Gastroesophageal sphincter (tissue), 4 donors: ENCODE measurements at regions not wholly inside any gene's neighbourhood (a gene's known extent, or its start where the extent isn't known, plus 50 kb on each side); places are given as distances from the start of the nearest gene placed in this dataset.

Experiments used
- ATAC-seq: fragments of 150-250 bp; one replicate; pipeline ENCODE4 v1.9.1; 2016; ENCODE audit warnings: mild to moderate bottlenecking, moderate library complexity
- H3K27ac ChIP-seq, 4 donors: fragments of 200-600 bp; sonication (generic) in 3 of 4; 1 replicate in 3 of 4; 2 replicates in 1 of 4; pipeline ENCODE4 v1.5.1; 2016 to 2019
- H3K27me3 ChIP-seq: fragments of 200-600 bp; sonication (generic); one replicate; pipeline ENCODE4 v1.5.1; 2019
- H3K36me3 ChIP-seq, 2 donors: fragments of 200-600 bp; sonication (generic); one replicate each; pipeline ENCODE4 v1.5.1; 2019; ENCODE audit warnings: control low read depth in 1 of 2
- H3K4me1 ChIP-seq, 3 donors: fragments of 200-600 bp; sonication (generic); 1 replicate in 2 of 3; 2 replicates in 1 of 3; pipeline ENCODE4 v1.5.1; 2016 to 2019; ENCODE audit warnings: control low read depth in 2 of 3
- H3K4me3 ChIP-seq, 2 donors: fragments of 200-600 bp; sonication (generic); one replicate each; pipeline ENCODE4 v1.5.1; 2019; ENCODE audit warnings: mild to moderate bottlenecking in 1 of 2, moderate library complexity in 1 of 2
- H3K9me3 ChIP-seq, 3 donors: fragments of 200-600 bp; sonication (generic); one replicate each; pipeline ENCODE4 v1.5.1; 2017 to 2019; ENCODE audit warnings: control low read depth in 2 of 3
- EP300 ChIP-seq: sonication (generic); formaldehyde crosslinking; IDR thresholded peaks from one replicate; pipeline ENCODE4 v1.6.1; 2017; ENCODE audit warnings: antibody characterized with exemption, mild to moderate bottlenecking
- POLR2A ChIP-seq, 2 donors: fragments of 450-650 bp; IDR thresholded peaks; one replicate each; pipeline ENCODE4 v1.6.1; 2017; ENCODE audit warnings: antibody characterized with exemption in 2 of 2, mild to moderate bottlenecking in 2 of 2, moderate library complexity in 1 of 2
- POLR2AphosphoS5 ChIP-seq: sonication (generic); formaldehyde crosslinking; IDR thresholded peaks from one replicate; pipeline ENCODE4 v1.6.1; 2017; ENCODE audit warnings: antibody characterized with exemption
- WGBS, 2 donors: methylation state at CpG; one replicate each; pipeline ENCODE4 v1.1.5; 2018; ENCODE audit warnings: low coverage in 1 of 2; 5-methylcytosine and 5-hydroxymethylcytosine counted together
- small RNA-seq, 4 donors: library from RNA; depleted of rRNA; stranded (forward); fragments of <200 nt; gene quantifications; one replicate each; pipeline ENCODE3, GENCODE V24; 2016
- TF ChIP-seq, protein P1 (sequence below), 4 experiments: fragments of 200-600 bp in 2 of 4; fragments of 450-650 bp in 2 of 4; sonication (generic) in 1 of 4; IDR thresholded peaks; one replicate each; pipeline ENCODE4 v1.5.1; 2017 to 2019; ENCODE audit warnings: antibody characterized with exemption in 4 of 4, mild to moderate bottlenecking in 2 of 4, moderate library complexity in 2 of 4

DNA sequence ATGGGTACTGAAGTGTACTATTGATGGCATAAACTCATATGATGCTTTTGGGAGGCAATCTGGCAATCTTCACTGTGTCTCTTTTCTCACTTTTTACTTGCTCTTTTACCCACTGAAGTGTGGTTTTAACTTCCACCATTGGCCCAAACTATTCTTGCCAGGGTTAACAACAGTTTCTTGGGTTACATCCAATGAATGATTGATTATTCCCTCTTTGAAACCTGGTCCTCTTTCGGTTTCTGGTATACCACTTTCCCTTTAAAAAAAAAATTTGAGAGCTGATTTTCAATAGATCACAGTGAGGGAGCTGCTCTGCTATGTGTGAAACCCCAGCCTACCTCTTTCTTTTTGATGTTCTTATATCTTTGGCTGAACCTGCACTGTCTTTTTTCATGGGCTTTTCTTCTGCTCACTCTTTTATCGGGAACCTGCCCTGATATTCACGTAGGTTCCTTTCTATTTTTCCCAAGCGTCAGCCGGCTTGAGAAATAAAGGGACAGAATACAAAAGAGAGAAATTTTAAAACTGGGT is 56.1 kb upstream of the OR4E1 start:
- ATAC-seq = no peak
- no peaks in the 10 kb centered on the region for H3K9me3 ChIP-seq
- 59% methylated on average over 3 of the region's 5 CpGs for WGBS, 2 donors

DNA sequence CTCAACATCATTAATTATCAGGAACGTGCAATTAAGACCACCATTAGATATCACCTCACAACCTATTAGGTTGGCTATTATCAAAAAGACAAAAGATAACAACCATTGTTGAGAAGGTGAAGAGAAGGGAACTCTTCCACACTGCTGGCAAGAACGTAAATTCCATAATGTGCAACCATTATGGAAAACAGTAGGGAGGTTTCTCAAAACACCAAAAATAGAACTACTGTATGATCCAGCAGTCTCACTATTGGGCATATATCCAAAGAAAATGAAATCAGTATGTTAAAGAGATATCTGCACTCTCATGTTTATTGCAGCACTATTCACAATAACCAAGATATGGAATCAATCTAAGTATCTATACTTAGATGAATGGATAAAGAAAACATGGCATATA is 51.6 kb upstream of the OR4E1 start:
- Histone ChIP-seq H3K27ac (no peak overlapping the region), H3K9me3 (no peaks in the 10 kb centered on the region), H3K36me3 (no peaks in the 10 kb centered on the region), H3K4me3 (no peak overlapping the region), H3K27me3 (peaks cover 13% of the 10 kb centered on the region), H3K4me1 (no peaks in the 10 kb centered on the region)
- ATAC-seq = no peak
- TF ChIP-seq POLR2AphosphoS5 (no peak), POLR2A (IDR thresholded peaks at IDR 0.05) (no peak), EP300 (no peak)
- TF ChIP-seq, protein P1, sequence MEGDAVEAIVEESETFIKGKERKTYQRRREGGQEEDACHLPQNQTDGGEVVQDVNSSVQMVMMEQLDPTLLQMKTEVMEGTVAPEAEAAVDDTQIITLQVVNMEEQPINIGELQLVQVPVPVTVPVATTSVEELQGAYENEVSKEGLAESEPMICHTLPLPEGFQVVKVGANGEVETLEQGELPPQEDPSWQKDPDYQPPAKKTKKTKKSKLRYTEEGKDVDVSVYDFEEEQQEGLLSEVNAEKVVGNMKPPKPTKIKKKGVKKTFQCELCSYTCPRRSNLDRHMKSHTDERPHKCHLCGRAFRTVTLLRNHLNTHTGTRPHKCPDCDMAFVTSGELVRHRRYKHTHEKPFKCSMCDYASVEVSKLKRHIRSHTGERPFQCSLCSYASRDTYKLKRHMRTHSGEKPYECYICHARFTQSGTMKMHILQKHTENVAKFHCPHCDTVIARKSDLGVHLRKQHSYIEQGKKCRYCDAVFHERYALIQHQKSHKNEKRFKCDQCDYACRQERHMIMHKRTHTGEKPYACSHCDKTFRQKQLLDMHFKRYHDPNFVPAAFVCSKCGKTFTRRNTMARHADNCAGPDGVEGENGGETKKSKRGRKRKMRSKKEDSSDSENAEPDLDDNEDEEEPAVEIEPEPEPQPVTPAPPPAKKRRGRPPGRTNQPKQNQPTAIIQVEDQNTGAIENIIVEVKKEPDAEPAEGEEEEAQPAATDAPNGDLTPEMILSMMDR (IDR thresholded peaks at IDR 0.05) = no peak
- WGBS, 2 donors = 27 to 33% methylated on average over 2 of the region's 2 CpGs

More for the DNA sequence above, 56.1 kb upstream of the OR4E1 start:
- no peak overlapping the region for H3K27ac ChIP-seq
- no peaks in the 10 kb centered on the region for H3K4me1 ChIP-seq
- H3K36me3 ChIP-seq = no peaks in the 10 kb centered on the region
- H3K27me3 ChIP-seq = no peaks in the 10 kb centered on the region
- no peak overlapping the region for H3K4me3 ChIP-seq
- no peak for TF ChIP-seq POLR2A (IDR thresholded peaks at IDR 0.05)
- TF ChIP-seq, protein P1 (IDR thresholded peaks at IDR 0.05) = no peak
- no peak for TF ChIP-seq POLR2AphosphoS5
- TF ChIP-seq EP300 = no peak

DNA sequence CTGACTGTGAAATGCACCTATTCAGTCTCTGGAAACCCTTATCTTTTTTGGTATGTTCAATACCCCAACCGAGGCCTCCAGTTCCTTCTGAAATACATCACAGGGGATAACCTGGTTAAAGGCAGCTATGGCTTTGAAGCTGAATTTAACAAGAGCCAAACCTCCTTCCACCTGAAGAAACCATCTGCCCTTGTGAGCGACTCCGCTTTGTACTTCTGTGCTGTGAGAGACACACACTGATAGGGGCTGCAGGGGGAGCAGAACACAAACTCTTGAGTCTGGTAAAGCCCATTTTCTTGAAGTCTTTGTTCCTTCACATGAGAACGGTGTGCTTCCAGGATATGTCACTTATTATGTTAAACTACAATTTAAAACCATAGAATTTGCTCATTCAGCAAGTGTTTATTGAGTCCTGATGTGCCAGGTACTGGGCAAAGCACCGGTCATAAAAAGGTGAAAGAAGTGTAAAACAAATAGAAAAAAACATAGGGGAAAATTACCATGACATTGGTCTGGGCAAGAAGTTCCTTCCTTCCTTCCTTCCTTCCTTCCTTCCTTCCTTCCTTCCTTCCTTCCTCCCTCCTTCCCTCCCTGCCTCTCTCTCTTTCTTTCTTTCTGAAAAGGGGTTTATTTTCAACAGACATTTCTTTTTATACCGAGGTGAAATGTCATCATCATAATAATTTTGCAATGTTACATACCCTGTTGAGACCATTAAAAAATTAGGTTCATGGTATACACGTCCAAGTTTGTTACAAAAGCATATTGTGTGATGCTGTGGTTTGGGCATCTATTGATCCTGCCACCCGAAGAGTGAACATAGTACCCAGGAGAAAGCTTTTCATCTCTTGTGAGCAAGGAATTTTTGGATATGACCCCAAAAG is 50.7 kb upstream of the OR4E1 start:
- no peak overlapping the region for H3K27ac ChIP-seq
- no peaks in the 10 kb centered on the region for H3K36me3 ChIP-seq
- H3K4me1 ChIP-seq = no peaks in the 10 kb centered on the region
- H3K27me3 ChIP-seq = peaks cover 13% of the 10 kb centered on the region
- no peak overlapping the region for H3K4me3 ChIP-seq
- WGBS, 2 donors = 48 to 74% methylated on average over 3 to 8 of the region's 8 CpGs
- H3K9me3 ChIP-seq = no peaks in the 10 kb centered on the region
- no peak for ATAC-seq
- TF ChIP-seq, protein P1 (IDR thresholded peaks at IDR 0.05) = no peak
- TF ChIP-seq EP300 (no peak), POLR2AphosphoS5 (no peak), POLR2A (IDR thresholded peaks at IDR 0.05) (no peak)

DNA sequence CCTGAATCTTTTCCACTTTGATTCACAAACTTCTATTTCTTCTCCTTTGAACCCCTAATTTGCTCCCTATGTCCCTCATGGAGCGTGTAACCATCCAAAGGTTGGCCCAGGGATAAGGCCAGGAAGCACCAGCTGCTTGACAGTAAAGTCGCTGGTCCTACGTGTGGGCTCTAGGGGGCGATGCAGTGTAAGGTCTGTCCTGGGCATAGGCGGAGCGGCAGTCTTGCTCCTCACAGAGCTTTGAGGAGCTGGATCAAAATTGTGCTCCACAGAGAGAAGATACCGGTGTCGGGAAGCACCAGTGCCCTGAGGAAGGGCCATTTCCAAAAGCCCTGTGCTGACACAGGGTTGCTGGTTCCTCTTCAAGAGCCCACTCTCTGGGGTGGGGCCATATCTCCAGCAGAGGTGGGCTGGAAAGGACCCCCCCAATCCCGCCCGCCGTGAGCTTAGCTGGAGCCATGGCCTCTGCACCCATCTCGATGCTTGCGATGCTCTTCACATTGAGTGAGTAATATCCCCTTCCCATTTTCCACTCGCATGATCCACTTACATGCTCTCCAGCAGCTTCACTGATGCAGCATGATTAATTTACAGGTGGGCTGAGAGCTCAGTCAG is 49.9 kb upstream of the OR4E1 start:
- H3K4me1 ChIP-seq = no peaks in the 10 kb centered on the region
- H3K36me3 ChIP-seq = no peaks in the 10 kb centered on the region
- peaks cover 13% of the 10 kb centered on the region for H3K27me3 ChIP-seq
- no peak for TF ChIP-seq POLR2AphosphoS5
- no peak overlapping the region for H3K27ac ChIP-seq
- H3K4me3 ChIP-seq = no peak overlapping the region
- WGBS, 2 donors = 17% methylated on average over 6 of the region's 14 CpGs; no CpG with 5 or more reads in 1 of the 2 donors
- no peak for ATAC-seq
- no peaks in the 10 kb centered on the region for H3K9me3 ChIP-seq

Small RNA genes lying in the stretch of these regions (small RNA-seq; reads per million reads assigned to genes)
- 0 reads per million in 4 donors for gene AC245505.1
- gene TRAJ30 = 0 reads per million in 4 donors
- 0 reads per million in 4 donors for gene TRAJ31
- gene TRAJ32 = 0 reads per million in 4 donors
- gene TRAJ33 = 0 reads per million in 4 donors
- gene TRAJ34 = 0 reads per million in 4 donors
- gene TRAJ35 = 0 reads per million in 4 donors
- 0 reads per million in 4 donors for gene TRAJ36
- gene TRAJ37 = 0 reads per million in 4 donors
- gene TRAJ38 = 0 reads per million in 4 donors
- 0 reads per million in 4 donors for gene TRAJ39
- gene TRAJ40 = 0 reads per million in 4 donors
- 0 reads per million in 4 donors for gene TRAJ41
- gene TRAJ42 = 0 reads per million in 4 donors
- gene TRAJ43 = 0 reads per million in 4 donors
- 0 reads per million in 4 donors for gene TRAJ44
- 0 reads per million in 4 donors for gene TRAJ45
- 0 reads per million in 4 donors for gene TRAJ46
- 0 reads per million in 4 donors for gene TRAJ47
- gene TRAJ48 = 0 reads per million in 4 donors
- gene TRAJ49 = 0 reads per million in 4 donors
- 0 reads per million in 4 donors for gene TRAJ50
- gene TRAJ51 = 0 reads per million in 4 donors
- 0 reads per million in 4 donors for gene TRAJ52
- gene TRAJ53 = 0 reads per million in 4 donors
- 0 reads per million in 4 donors for gene TRAJ54
- gene TRAJ55 = 0 reads per million in 4 donors
- gene TRAJ56 = 0 reads per million in 4 donors
- 0 reads per million in 4 donors for gene TRAJ57
- gene TRAJ58 = 0 reads per million in 4 donors
- gene TRAJ59 = 0 reads per million in 4 donors
- gene TRAJ60 = 0 reads per million in 4 donors
- 0 reads per million in 4 donors for gene TRAJ61
- 0 reads per million in 4 donors for gene TRAV15
- 0 reads per million in 4 donors for gene TRDD1
- 0 reads per million in 4 donors for gene TRDD2
- gene TRDD3 = 0 reads per million in 4 donors
- gene TRDJ1 = 0 reads per million in 4 donors
- 0 reads per million in 4 donors for gene TRDJ2
- 0 reads per million in 4 donors for gene TRDJ3
- gene TRDJ4 = 0 reads per million in 4 donors
- gene TRDV1 = 0 reads per million in 4 donors
